Testis (tissue), 2 donors: ENCODE measurements at regions not wholly inside any gene's neighbourhood (a gene's known extent, or its start where the extent isn't known, plus 50 kb on each side); places are given as distances from the start of the nearest gene placed in this dataset.

ENCODE experiments used
- DNase-seq: peaks from one replicate; pipeline ENCODE4 v3.0.0-alpha.2; 2019
- H3K27ac ChIP-seq, 2 donors: fragments of 200-600 bp; sonication (generic); one replicate each; pipeline ENCODE4 v1.5.1; 2019
- H3K27me3 ChIP-seq: fragments of 200-600 bp; sonication (generic); one replicate; pipeline ENCODE4 v1.5.1; 2019
- H3K36me3 ChIP-seq: fragments of 200-600 bp; sonication (generic); one replicate; pipeline ENCODE4 v1.5.1; 2017; ENCODE audit warnings: low read depth; ENCODE audit errors: missing control alignments
- H3K4me1 ChIP-seq: fragments of 200-600 bp; sonication (generic); one replicate; pipeline ENCODE4 v1.5.1; 2019
- H3K4me3 ChIP-seq, 2 donors: fragments of 200-600 bp; sonication (generic); one replicate each; pipeline ENCODE4 v1.5.1; 2017 to 2019
- H3K9me3 ChIP-seq: fragments of 200-600 bp; sonication (generic); one replicate; pipeline ENCODE4 v1.5.1; 2017
- CTCF ChIP-seq, 3 experiments: fragments of 450-650 bp in 2 of 3; fragments of 200-600 bp in 1 of 3; sonication (generic) in 1 of 3; IDR thresholded peaks; one replicate each; pipeline ENCODE4 v1.5.1; 2016 to 2019; ENCODE audit warnings: antibody characterized with exemption in 3 of 3, mild to moderate bottlenecking in 2 of 3, moderate library complexity in 1 of 3
- POLR2A ChIP-seq: fragments of 450-650 bp; IDR thresholded peaks from one replicate; pipeline ENCODE4 v1.6.1; 2017; ENCODE audit warnings: antibody characterized with exemption, mild to moderate bottlenecking, moderate library complexity
- WGBS, 2 donors: methylation state at CpG; one replicate each; pipeline ENCODE4 v1.1.5; 2018; 5-methylcytosine and 5-hydroxymethylcytosine counted together
- intact Hi-C: fragments of 100-400 bp; cut with DNase I; formaldehyde crosslinking; loops from one replicate; pipeline ENCODE4 v1.15.1; 2023; ENCODE audit warnings: low total_unique reads

DNA sequence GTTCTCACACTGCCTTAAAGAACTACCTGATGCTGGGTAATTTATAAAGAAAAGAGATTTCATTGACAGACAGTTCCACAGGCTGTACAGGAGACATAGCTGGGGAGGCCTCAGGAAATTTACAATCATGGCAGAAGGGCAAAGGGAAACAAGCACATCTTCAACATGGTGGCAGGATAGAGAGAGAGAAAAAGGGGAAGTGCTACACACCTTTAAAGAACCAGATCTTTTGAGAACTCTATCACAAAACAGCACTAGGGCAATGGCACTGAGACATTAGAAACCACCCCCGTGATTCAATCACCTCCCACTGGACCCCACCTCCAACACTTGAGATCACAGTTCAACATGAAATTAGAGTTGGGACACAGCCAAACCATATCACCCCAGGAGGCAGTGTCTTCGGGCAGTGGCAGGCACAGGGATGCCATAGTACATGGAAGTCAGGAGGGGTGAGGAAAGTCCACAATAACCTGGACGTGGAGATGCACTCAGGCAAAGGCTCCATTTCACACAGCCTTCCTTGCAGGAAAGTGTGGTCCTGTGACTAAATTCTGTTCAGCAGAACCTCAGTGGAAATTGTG lies 120.4 kb upstream of the SERPINE2 start:
- Histone ChIP-seq H3K27ac (no peak overlapping the region), H3K27me3 (no peaks in the 10 kb centered on the region), H3K4me1 (peaks cover 4% of the 10 kb centered on the region), H3K4me3 (no peak overlapping the region), H3K9me3 (no peaks in the 10 kb centered on the region), H3K36me3 (no peaks in the 10 kb centered on the region)
- WGBS, 2 donors: 91 to 92% methylated on average over 3 of the region's 3 CpGs
- intact Hi-C loops: no loop called here
- DNase-seq: no peak
- TF ChIP-seq POLR2A (no peak), CTCF (IDR thresholded peaks at IDR 0.05) (no peak)

GRCh38 chr2:224158831-224159230 lies 119.7 kb upstream of the SERPINE2 start:
- H3K27me3 ChIP-seq: no peaks in the 10 kb centered on the region
- intact Hi-C loops: no loop called here
- no peak for TF ChIP-seq CTCF (IDR thresholded peaks at IDR 0.05)
- TF ChIP-seq POLR2A: no peak
- H3K27ac ChIP-seq: no peak overlapping the region
- H3K4me3 ChIP-seq: no peak overlapping the region
- H3K36me3 ChIP-seq: no peaks in the 10 kb centered on the region
- H3K4me1 ChIP-seq: peaks cover 4% of the 10 kb centered on the region
- H3K9me3 ChIP-seq: no peaks in the 10 kb centered on the region
- no peak for DNase-seq

DNA sequence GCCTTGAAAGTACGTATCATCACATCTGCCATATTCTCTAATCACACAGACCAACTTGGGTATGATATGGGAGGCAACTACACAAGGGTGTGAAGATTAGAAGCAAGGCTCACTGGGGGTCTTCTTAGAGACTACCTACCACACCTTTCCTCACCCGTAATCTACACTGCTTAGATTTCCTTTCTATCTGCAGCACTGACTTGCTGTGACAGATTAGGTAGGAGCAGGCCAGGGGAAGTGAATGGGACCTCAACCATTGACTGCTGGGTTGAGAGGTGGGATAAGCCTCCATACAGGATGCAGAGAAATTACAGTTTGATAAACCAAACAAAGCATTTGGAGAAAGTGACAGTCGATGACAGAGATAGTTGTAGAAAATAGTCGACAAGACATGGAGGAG lies 119.0 kb upstream of the SERPINE2 start:
- DNase-seq: no peak
- WGBS, 2 donors: 95% methylated on average over 4 of the region's 4 CpGs
- Histone ChIP-seq H3K36me3 (no peaks in the 10 kb centered on the region), H3K4me1 (peaks cover 4% of the 10 kb centered on the region), H3K27me3 (no peaks in the 10 kb centered on the region), H3K4me3 (no peak overlapping the region), H3K27ac (no peak overlapping the region), H3K9me3 (no peaks in the 10 kb centered on the region)
- intact Hi-C loops: no loop called here
- no peak for TF ChIP-seq CTCF (IDR thresholded peaks at IDR 0.05)
- no peak for TF ChIP-seq POLR2A

DNA sequence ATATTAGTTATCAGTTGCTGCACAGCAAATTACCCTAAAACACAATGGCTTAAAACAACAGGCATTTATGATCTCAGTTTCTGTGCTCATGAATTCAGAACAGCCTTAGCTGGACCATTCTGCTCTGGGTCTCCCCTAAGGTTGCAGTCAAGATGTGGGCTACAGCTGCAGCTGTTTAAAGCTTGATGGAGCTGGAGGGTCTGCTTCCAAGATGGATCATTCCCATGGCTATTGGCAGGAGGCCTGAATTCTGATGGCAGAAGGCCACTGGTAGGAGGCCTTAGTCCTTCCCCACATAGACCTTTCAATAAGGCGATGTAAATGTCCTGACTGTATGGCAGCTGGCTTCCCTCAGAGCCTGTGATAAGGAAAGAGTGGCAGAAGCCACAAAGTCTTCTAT lies 118.6 kb upstream of the SERPINE2 start:
- intact Hi-C loops: no loop called here
- Histone ChIP-seq H3K9me3 (no peaks in the 10 kb centered on the region), H3K4me3 (no peak overlapping the region), H3K36me3 (no peaks in the 10 kb centered on the region), H3K27ac (no peak overlapping the region), H3K27me3 (no peaks in the 10 kb centered on the region), H3K4me1 (peaks cover 4% of the 10 kb centered on the region)
- DNase-seq: no peak
- 83 to 93% methylated on average over 1 of the region's 1 CpG for WGBS, 2 donors
- TF ChIP-seq POLR2A (no peak), CTCF (IDR thresholded peaks at IDR 0.05) (no peak)

GRCh38 chr2:224156436-224156835 lies 117.3 kb upstream of the SERPINE2 start:
- DNase-seq: no peak
- Histone ChIP-seq H3K36me3 (no peaks in the 10 kb centered on the region), H3K27me3 (no peaks in the 10 kb centered on the region), H3K4me3 (no peak overlapping the region), H3K4me1 (peaks cover 4% of the 10 kb centered on the region), H3K9me3 (no peaks in the 10 kb centered on the region), H3K27ac (no peak overlapping the region)
- TF ChIP-seq POLR2A (no peak), CTCF (IDR thresholded peaks at IDR 0.05) (no peak)
- WGBS, 2 donors: 70 to 91% methylated on average over 4 of the region's 4 CpGs
- intact Hi-C loops: no loop called here
